Endothelial cell of umbilical vein (primary cell): ENCODE measurements at regions not wholly inside any gene's neighbourhood (a gene's known extent, or its start where the extent isn't known, plus 50 kb on each side); places are given as distances from the start of the nearest gene placed in this dataset.

Experiments used
- BruUV-seq: library from RNA; stranded (reverse); fragments of 400-500 nt; replicated peaks from 2 replicates; lab custom pipeline; 2021; lab: Mats Ljungman, UMichigan
- CTCF ChIA-PET: fragments of 300-600, 350-600 bp; sonication (Branson Sonifier 250); formaldehyde crosslinking; loops from one replicate; lab custom pipeline; 2021; ENCODE audit warnings: antibody characterized with exemption, inconsistent platforms; lab: Charles Lee
- POLR2A ChIA-PET: fragments of 300-600, 350-600 bp; sonication (Branson Sonifier 250); formaldehyde crosslinking; loops from one replicate; lab custom pipeline; 2021; ENCODE audit warnings: antibody characterized with exemption, inconsistent platforms; lab: Charles Lee
- DNase-seq: peaks from one replicate; pipeline ENCODE4 v3.0.0-alpha.2; 2011; ENCODE audit warnings: low read depth, low spot score
- FAIRE-seq: peaks from 2 replicates; lab custom pipeline; 2011; peaks lifted over from hg19 to GRCh38; lab: Jason Lieb, UNC
- H2AFZ ChIP-seq: 2 replicates; pipeline ENCODE4 v1.6.0; 2012; ENCODE audit warnings: low read depth, low read length, control low read depth, inconsistent platforms
- H3K27ac ChIP-seq: 2 replicates; pipeline ENCODE4 v1.5.1; 2011; ENCODE audit warnings: low read depth, mild to moderate bottlenecking, control low read depth, low read length, moderate library complexity; ENCODE audit not compliant: insufficient read depth
- H3K27me3 ChIP-seq, 2 experiments: 2 replicates each; pipeline versions ENCODE4 v1.6.0 to v1.6.1; 2011; ENCODE audit warnings: low read length in 2 of 2, mixed read lengths in 1 of 2; ENCODE audit not compliant: control insufficient read depth in 2 of 2, insufficient read depth in 2 of 2
- H3K36me3 ChIP-seq, 2 experiments: 2 replicates in 1 of 2; 3 replicates in 1 of 2; pipeline ENCODE4 v1.5.1; 2011; ENCODE audit warnings: low read length in 2 of 2, mild to moderate bottlenecking in 1 of 2, moderate library complexity in 1 of 2; ENCODE audit not compliant: control insufficient read depth in 2 of 2, insufficient read depth in 2 of 2; ENCODE audit errors: extremely low read depth in 1 of 2
- H3K4me1 ChIP-seq: 3 replicates; pipeline ENCODE4 v1.5.1; 2011; ENCODE audit warnings: mild to moderate bottlenecking, low read length; ENCODE audit not compliant: control insufficient read depth, insufficient read depth; ENCODE audit errors: extremely low read depth
- H3K4me2 ChIP-seq: 2 replicates; pipeline ENCODE4 v1.6.1; 2011; ENCODE audit warnings: low read length, control low read depth, mixed read lengths; ENCODE audit not compliant: insufficient read depth
- H3K4me3 ChIP-seq, 3 experiments: fragments of 200-600 bp in 1 of 3; sonication (generic), shearing (Covaris generic) in 1 of 3; replicated peaks in 1 of 3; 2 replicates each; pipeline ENCODE4 v1.5.1; 2011 to 2016; ENCODE audit warnings: control low read depth in 3 of 3, low read length in 3 of 3, mild to moderate bottlenecking in 2 of 3, inconsistent platforms in 1 of 3, low read depth in 1 of 3, moderate library complexity in 1 of 3; ENCODE audit not compliant: insufficient read depth in 1 of 3
- H3K79me2 ChIP-seq: 2 replicates; pipeline ENCODE4 v1.6.0; 2012; ENCODE audit warnings: low read length, inconsistent platforms; ENCODE audit not compliant: control insufficient read depth, insufficient read depth
- H3K9ac ChIP-seq: replicated peaks from 2 replicates; pipeline ENCODE3; 2011; ENCODE audit warnings: low read length, control low read depth; ENCODE audit not compliant: insufficient read depth; ENCODE audit errors: extremely low read depth
- H3K9me1 ChIP-seq: replicated peaks from 3 replicates; pipeline ENCODE4 v1.6.0; 2011; ENCODE audit warnings: mild to moderate bottlenecking, low read length; ENCODE audit not compliant: control insufficient read depth, insufficient read depth; ENCODE audit errors: extremely low read depth
- H3K9me3 ChIP-seq: replicated peaks from 2 replicates; pipeline ENCODE4 v1.5.1; 2012; ENCODE audit warnings: low read length, inconsistent platforms; ENCODE audit not compliant: control insufficient read depth, insufficient read depth
- H4K20me1 ChIP-seq: replicated peaks from 2 replicates; pipeline ENCODE3; 2011; ENCODE audit warnings: mild to moderate bottlenecking, low read length; ENCODE audit not compliant: control insufficient read depth, insufficient read depth; ENCODE audit errors: extremely low read depth
- EZH2 ChIP-seq: IDR thresholded peaks from 2 replicates; pipeline ENCODE4 v1.6.1; 2012; ENCODE audit warnings: borderline replicate concordance, low read depth, mild to moderate bottlenecking, moderate library complexity, low read length, inconsistent platforms; ENCODE audit not compliant: severe bottlenecking
- FOS ChIP-seq: IDR thresholded peaks from 2 replicates; pipeline ENCODE4 v1.6.1; 2011; ENCODE audit warnings: mild to moderate bottlenecking, low read length, moderate library complexity, borderline replicate concordance; ENCODE audit not compliant: insufficient read depth
- GATA2 ChIP-seq: IDR thresholded peaks from 2 replicates; pipeline ENCODE4 v1.7.0; 2011; ENCODE audit warnings: low read depth, mild to moderate bottlenecking, moderate library complexity, mixed read lengths, low read length; ENCODE audit not compliant: insufficient read length, insufficient read depth
- JUN ChIP-seq: IDR thresholded peaks from 2 replicates; pipeline ENCODE4 v1.6.1; 2011; ENCODE audit warnings: borderline replicate concordance, low read depth; ENCODE audit not compliant: insufficient read length, insufficient read depth
- MAX ChIP-seq: IDR thresholded peaks from 2 replicates; pipeline ENCODE4 v1.6.1; 2011; ENCODE audit not compliant: insufficient read depth, insufficient read length
- MYC ChIP-seq: IDR thresholded peaks from one replicate; pipeline ENCODE4 v1.6.1; 2011; ENCODE audit warnings: mild to moderate bottlenecking, low read depth, low read length
- POLR2A ChIP-seq: IDR thresholded peaks from 2 replicates; pipeline ENCODE4 v1.6.1; 2012; ENCODE audit warnings: low read depth, mild to moderate bottlenecking, control low read depth, low read length
- POLR2AphosphoS5 ChIP-seq: IDR thresholded peaks from 2 replicates; pipeline ENCODE4 v1.6.1; 2012; ENCODE audit warnings: low read depth, mild to moderate bottlenecking, control low read depth, low read length, moderate library complexity; ENCODE audit not compliant: insufficient read depth
- dilution Hi-C: fragments of 300-500 bp; cut with MboI; formaldehyde crosslinking; loops from one replicate; pipeline ENCODE4 v1.15.0; 2019; ENCODE audit warnings: low sequenced_read_pairs; ENCODE audit not compliant: extremely low pct_ligation_motif_present
- intact Hi-C: fragments of 100-400 bp; cut with micrococcal nuclease; formaldehyde crosslinking; loops from one replicate; pipeline ENCODE4 v1.10.0; 2022
- TF ChIP-seq, protein P1 (sequence below), 2 donors: IDR thresholded peaks; 1 replicate in 1 of 2; 2 replicates in 1 of 2; pipeline ENCODE4 v1.5.1; 2011; ENCODE audit warnings: low read length in 2 of 2, mild to moderate bottlenecking in 2 of 2, moderate library complexity in 2 of 2, control low read depth in 1 of 2, inconsistent platforms in 1 of 2, low read depth in 1 of 2; ENCODE audit not compliant: insufficient read depth in 1 of 2; ENCODE audit errors: extremely low read depth in 1 of 2

GRCh38 chr16:65500919-65501318 lies 379.1 kb upstream of the CDH11 start:
- BruUV-seq: no TSS peak
- Histone ChIP-seq H3K27me3 (no peaks in the 10 kb centered on the region), H4K20me1 (no peaks in the 10 kb centered on the region), H3K9me1 (no peaks in the 10 kb centered on the region), H2AFZ (no peak overlapping the region), H3K4me2 (no peak overlapping the region), H3K36me3 (no peaks in the 10 kb centered on the region), H3K79me2 (no peaks in the 10 kb centered on the region), H3K9ac (no peak overlapping the region), H3K4me1 (no peaks in the 10 kb centered on the region), H3K4me3 (no peak overlapping the region), H3K27ac (no peak overlapping the region), H3K9me3 (no peaks in the 10 kb centered on the region)
- FAIRE-seq (no peak), DNase-seq (no peak)
- ChIA-PET CTCF (no interaction called here), POLR2A (no interaction called here)
- intact Hi-C loops (no loop called here), dilution Hi-C loops (no loop called here)
- TF ChIP-seq POLR2A: no peak
- TF ChIP-seq, protein P1, sequence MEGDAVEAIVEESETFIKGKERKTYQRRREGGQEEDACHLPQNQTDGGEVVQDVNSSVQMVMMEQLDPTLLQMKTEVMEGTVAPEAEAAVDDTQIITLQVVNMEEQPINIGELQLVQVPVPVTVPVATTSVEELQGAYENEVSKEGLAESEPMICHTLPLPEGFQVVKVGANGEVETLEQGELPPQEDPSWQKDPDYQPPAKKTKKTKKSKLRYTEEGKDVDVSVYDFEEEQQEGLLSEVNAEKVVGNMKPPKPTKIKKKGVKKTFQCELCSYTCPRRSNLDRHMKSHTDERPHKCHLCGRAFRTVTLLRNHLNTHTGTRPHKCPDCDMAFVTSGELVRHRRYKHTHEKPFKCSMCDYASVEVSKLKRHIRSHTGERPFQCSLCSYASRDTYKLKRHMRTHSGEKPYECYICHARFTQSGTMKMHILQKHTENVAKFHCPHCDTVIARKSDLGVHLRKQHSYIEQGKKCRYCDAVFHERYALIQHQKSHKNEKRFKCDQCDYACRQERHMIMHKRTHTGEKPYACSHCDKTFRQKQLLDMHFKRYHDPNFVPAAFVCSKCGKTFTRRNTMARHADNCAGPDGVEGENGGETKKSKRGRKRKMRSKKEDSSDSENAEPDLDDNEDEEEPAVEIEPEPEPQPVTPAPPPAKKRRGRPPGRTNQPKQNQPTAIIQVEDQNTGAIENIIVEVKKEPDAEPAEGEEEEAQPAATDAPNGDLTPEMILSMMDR (IDR thresholded peaks at IDR 0.05; ENCODE audit: extremely low read depth in 1 of 2, insufficient read depth in 1 of 2, low read depth in 1 of 2, low read length in 2 of 2): no peak

DNA sequence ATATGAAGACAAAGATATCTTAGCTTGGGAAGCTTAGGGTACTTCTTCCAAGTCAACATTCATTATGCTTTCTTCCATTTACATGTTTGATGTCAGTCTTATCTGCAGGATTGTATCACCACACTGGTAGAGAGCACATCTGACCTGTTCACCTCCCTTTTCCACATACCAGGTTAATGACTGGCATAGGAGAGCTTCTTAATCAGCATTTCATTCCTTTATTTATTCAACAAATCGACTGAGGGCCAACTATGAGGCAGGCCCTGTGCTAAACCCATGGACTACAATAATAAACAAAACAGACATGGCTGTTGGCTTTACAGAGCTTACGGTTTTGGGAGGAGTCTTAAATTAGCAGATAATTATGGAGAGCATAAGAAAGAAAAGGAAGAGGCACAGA lies 378.1 kb upstream of the CDH11 start:
- BruUV-seq: no TSS peak

More for the DNA sequence above, 378.1 kb upstream of the CDH11 start:
- FAIRE-seq (no peak), DNase-seq (no peak)
- ChIA-PET POLR2A (no interaction called here), CTCF (interaction anchor here (0.5 kb wide), 1 partner anchor 626 kb away, joined by 3 read pairs; no protein-coding TSS in a partner anchor)
- Histone ChIP-seq H3K9me3 (no peaks in the 10 kb centered on the region), H3K4me1 (no peaks in the 10 kb centered on the region), H3K9ac (no peak overlapping the region), H3K27ac (no peak overlapping the region), H2AFZ (no peak overlapping the region), H3K36me3 (no peaks in the 10 kb centered on the region), H3K4me3 (no peak overlapping the region), H3K4me2 (no peak overlapping the region), H3K79me2 (no peaks in the 10 kb centered on the region), H3K27me3 (no peaks in the 10 kb centered on the region), H4K20me1 (no peaks in the 10 kb centered on the region), H3K9me1 (no peaks in the 10 kb centered on the region)
- TF ChIP-seq EZH2: no peak
- TF ChIP-seq FOS: no peak
- TF ChIP-seq GATA2: no peak
- TF ChIP-seq POLR2AphosphoS5: no peak
- TF ChIP-seq MYC: no peak
- TF ChIP-seq, protein P1 (IDR thresholded peaks at IDR 0.05; ENCODE audit: extremely low read depth in 1 of 2, insufficient read depth in 1 of 2, low read depth in 1 of 2, low read length in 2 of 2): no peak
- no peak for TF ChIP-seq POLR2A
- TF ChIP-seq MAX: no peak
- no peak for TF ChIP-seq JUN
- dilution Hi-C loops (no loop called here), intact Hi-C loops (no loop called here)
